Hematopoietic multipotent progenitor cell (in vitro differentiated cells): ENCODE measurements at regions not wholly inside any gene's neighbourhood (a gene's known extent, or its start where the extent isn't known, plus 50 kb on each side); places are given as distances from the start of the nearest gene placed in this dataset.

Source experiments
- DNase-seq, 3 donors: peaks; one replicate each; pipeline ENCODE4 v3.0.0-alpha.2; 2011 to 2015; ENCODE audit warnings: low read depth in 2 of 3, low spot score in 2 of 3

DNA sequence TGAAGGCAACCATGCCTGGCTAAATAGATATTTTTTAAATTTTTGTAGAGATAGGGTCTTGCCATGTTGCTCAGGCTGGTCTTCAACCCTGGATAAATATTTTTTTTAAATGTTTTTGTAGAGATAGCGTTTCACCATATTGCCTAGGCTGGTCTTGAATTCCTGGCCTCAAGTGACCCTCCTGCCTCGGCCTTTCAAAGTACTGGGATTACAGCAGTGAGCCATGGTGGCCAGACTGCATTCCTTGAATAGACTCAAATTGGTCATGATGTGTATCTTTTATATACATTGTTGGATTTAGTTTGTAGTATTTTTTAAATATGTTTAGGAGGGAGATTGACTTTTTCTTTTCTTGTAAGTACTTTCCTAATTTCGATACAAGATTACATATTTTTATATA lies 325.7 kb upstream of the C11orf87 start:
- DNase-seq, result no peak

DNA sequence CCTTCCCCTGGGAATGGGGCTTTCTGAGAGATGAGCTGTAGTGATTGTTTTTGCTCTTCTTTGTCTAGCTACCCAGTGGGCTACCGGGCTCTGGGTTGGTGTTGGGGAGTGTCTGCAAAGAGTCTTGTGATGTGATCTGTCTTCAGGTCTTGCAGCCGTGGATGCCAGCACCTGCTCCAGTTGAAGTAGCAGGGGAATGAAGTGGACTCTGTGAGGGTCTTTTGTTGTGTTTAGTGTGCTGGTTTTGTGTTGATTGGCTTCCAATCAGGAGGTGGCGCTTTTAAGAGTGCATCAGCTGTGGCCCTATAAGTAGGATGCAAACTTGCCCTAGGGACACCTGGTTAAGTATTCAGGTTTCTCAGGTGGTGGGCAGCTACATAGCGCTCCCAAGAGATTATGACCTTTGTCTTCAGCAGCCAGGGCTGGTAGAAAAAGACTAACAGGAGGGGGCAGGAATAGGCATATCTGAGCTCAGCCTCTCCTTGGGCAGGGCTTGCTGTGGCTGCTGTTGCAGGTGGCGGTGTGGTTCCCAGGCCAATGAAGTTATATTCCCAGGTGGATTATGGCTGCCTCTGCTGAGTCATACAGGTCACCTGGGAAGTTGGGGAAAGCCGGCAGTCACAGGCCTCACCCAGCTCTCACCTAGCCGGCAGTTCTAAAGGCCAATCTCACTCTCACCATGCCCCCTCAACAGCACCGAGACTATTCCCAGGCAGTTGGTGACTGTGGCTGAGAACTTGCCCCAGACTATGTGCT lies 315.7 kb upstream of the C11orf87 start:
- no peak for DNase-seq

DNA sequence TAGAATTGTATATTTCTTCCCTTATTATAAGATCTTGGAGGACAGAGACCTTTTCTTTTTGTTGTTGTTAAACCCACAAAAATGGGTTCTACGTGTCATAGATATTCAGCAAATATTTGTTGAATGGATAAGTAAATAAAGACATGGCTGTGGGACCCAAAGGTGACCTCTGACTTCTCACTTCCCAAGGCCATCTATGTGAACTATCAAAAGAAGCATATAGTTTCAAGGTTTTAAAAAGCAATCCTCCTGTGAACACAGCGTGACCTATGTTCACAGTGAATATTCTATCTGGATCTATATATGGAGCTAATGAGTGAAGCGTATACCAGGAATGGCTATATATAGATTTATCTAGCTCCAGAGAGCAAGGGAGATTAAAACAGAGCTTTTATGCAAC lies 312.8 kb upstream of the C11orf87 start:
- no peak for DNase-seq

DNA sequence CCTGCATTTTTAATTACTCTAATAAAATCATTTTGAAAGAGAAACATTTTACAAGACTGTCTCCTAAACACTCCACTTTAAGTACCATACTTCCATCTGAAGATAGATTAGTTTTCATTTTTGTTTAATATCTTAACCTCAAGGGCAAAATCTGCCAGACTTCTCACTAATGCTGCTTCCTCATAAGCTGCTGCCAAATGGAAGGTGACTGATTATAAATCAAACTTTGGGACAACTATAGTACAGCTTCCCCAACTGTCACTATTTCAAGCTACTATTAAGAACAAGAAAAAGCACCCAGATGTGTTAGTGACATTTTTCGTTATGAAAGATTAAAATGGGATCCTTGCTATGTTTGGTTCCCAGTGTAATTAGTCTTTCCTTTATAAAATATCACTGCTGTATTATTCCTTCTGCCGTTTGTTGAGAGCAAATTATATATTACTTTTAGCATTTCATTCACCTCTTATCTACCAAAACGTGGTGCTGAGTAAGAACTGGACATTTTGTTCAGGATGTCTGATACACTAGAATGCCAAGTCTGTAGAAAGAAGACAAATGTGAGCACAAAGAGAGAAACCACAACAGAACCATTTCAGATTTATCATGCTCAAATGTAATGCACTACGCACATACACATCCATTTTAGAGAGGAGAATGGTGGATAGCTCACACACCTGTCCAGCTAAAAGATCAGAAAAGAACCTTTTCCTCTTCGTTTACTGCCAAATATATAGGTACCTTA lies 312.2 kb upstream of the C11orf87 start:
- peak in 1 of 3 donors; percentile 64 for DNase-seq

DNA sequence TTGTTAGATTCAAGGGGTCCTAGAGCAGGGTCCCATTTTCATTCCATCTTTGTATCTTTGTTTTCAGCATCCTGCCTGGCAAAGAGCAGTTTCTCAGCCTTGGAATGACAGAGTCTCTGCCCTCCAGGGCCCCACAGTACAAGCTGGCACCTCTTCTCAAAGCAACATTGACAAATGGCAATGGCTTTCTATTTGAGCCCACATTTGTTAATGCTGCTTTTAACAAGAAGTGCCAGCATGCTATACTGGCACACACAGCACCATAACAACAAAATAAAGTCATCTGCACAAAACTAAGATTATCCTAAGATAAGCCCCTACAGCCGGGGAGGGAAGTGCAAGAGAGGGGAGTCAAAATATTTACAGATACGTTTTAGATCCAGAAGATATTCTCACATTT lies 309.7 kb upstream of the C11orf87 start:
- DNase-seq, result peak in 1 of 3 donors; percentile 18

DNA sequence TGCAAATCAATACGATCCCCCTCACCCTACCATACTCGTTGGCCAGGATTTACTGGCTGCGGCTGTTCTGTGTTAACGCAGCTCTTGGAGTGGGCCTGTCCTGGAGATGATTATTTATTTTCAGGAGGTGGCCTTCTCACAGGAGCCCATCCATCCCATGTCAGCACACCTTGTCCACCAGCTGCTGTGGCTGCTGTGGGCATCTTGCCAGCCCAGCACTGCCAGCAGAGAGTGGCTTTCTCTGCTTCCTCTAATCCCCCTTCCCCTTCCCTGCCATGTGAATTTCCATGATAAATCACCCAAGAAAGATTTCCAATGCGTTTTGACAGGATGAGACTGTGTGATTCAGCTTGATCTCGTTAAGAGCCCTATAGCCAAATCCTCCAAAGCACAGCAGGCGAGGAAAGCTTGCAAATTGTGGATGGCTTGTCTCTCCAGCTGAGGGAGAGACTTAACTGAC lies 309.1 kb upstream of the C11orf87 start:
- DNase-seq, result peak in 1 of 3 donors; percentile 52

DNA sequence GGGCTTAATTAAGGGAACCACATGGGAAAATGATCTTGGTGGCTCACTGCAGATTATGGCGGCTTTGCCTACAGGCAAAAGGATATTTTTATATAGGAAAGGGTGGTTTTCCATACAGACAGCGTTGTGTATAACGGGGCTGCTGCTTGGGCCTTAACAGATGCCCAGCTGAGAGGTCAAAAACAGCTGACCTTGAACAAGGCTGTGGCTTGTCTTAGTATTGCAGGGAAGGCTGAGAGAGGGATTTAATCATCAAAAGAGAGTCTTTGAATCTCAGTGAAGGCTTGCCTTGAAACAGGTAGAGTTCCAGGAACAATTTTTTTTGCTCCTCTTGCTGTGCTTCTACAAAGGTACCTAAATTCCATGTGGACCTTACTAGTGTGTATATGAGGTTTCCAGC lies 301.6 kb upstream of the C11orf87 start:
- DNase-seq, result no peak

DNA sequence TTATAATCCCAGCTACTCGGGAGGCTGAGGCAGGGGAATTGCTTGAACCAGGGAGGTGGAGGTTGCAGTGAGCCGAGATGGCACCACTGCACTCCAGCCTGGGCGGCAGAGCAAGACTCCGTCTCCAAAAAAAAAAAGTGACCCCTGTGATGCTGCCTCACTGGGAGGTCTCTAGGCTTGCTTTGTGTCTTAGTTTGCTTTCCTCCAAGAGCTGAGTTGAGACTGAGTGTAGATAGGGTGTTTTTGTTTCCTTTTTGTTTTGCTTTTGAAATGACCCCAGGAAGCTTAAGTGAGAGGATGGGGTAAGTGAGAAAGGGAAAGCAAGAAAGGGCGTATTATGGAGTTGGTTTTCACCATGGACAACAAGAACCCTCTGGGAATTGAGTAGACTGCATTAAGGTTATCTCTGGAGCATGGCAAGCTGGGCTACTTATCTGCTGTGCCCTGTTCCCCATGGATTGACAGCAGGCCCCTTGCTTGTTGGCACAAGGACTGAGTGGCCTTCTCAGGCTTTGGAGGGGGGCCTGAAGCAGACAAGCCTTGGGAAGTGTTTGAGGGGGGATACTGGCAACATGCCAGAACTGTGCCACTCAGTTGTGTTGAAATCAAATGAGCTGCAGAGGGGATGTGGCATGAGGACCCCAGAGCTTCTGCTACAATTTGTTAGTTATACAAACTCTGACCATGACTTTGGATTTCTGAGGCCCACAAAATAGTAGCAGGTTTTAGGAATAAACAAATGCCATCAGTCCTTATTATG lies 300.6 kb upstream of the C11orf87 start:
- DNase-seq, result no peak

DNA sequence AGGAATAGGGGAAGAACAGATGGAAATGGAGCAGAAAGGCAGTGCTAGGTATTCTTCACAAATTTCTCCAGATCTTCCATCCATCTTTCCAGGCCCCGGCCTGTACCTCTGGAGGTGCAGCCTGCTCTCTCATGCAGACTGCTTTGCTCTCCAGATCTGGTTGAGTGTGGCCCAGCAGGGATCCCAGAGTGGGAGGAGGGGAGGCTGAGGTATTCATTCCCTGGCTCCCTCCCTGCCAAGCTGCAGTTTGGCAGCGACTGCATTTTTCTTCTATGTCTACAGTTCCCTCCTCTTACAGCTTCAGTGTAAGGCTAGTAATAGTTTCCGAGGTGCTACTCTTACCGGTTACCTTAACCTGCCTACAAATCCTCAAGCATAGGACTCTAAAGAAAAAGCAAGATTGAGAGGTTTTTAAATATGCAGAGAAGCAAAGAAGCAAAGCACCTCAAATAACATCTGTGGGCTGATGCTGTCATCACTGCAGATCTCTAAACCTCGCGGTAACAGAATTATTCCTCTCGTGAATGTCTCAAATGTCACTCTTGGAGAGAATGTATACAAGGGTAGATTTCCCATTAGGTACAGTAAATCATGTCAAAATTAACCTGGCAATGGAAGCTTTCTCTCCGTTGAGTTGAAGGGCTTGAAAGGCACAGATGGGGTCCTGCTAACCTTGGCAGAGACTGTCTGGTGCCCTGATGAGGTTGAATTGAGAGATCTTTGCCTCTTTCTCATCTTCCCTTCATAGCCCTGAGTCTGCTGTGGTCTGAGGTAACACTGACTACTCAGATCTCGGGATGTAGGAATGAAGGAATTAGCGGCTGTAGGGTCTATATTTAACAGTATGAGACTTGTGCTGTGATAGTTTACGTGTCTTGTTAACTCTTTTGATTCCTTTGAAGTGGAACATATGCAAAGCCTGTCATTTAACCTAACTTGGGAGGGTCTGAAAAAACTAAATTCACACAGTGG lies 297.9 kb upstream of the C11orf87 start:
- no peak for DNase-seq

DNA sequence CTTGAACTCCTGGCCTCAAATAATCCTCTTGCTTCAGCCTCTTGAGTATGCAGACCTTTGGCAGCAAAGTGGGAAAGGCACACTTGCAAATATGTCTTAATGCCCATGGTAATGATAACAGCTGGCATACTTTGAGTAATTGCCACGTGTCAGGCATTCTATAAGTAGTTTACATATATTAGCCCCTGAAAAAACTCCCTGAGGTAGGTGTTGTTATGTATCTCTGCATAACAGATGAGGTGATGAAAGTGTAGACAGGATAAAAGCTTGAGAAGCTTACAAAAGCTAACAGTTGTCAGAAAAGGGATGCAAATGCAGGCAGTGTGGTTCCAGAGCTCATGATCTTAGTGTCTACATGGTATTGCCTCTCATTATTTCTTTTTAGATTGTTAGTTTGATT lies 291.1 kb upstream of the C11orf87 start:
- no peak for DNase-seq

DNA sequence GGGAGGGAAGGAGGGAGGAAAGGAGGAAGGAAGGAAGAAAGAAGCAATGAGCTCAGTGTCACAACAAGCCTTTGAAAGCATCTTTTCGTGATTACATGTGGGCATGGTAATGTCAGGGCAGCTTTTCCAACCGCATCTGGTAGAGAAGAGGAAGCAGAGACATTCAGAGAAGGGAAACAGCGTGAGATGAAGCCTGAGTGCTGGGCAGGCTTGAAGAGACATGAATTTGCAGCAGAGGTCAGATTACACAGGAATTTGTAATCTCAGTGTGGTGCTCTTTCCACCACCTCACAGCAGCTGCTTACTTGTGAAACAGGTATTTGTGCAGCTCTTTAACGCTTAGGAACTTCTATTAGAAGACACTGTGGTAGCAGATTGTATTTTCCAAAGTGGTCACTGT lies 289.5 kb upstream of the C11orf87 start:
- peak in 1 of 3 donors; percentile 28 for DNase-seq

DNA sequence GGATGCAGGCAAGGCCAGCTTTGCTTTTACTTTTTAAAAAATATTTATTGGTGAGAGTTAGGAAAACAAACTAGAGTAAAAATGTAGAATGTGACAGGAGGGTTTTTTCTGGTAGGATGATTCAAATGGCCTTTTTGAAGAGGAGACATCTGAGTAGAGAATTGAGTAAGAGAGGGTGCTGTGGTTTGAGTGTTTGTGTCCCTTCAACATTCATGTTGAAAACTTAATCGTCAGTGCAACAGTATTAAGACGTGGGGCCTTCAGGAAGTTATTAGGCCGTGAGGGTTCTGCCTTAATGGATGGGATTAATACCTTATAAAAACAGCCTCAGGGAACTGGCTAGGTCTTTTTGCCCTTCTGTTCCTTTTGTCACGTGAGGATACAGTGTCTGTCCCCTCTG lies 288.8 kb upstream of the C11orf87 start:
- no peak for DNase-seq

DNA sequence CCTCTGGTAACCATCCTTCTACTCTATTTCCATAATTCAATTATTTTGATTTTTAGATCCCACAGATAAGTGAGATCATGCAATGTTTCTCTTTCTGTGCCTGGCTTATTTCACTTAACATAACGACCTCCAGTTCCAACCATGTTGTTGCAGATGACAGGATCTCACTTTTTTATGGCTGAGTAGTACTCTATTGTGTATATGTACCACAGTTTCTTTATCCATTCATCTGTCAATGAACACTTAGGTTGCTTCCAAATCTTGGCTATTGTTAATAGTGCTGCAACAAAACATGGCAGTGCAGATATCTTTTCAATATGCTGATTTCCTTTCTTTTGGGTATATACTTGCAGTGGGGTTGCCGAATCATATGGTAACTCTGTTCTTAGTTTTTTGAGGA lies 286.4 kb upstream of the C11orf87 start:
- no peak for DNase-seq

DNA sequence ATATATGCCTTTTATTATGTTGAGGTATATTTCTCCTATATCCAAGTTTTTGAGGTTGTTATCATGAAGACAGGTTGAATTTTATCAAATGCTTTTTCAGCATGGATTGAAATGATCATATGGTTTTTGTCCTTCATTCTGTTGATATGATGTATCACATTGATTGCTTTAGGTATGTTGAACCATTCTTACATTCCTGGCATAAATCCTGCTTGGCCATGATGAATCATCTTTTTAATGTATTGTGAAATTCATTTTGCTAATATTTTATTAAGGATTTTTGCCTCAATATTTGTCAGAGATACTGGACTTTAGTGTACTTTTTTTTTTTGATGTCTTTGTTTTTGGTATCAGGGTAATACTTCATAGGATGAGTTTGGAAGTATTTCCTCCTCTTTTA lies 283.8 kb upstream of the C11orf87 start:
- no peak for DNase-seq

DNA sequence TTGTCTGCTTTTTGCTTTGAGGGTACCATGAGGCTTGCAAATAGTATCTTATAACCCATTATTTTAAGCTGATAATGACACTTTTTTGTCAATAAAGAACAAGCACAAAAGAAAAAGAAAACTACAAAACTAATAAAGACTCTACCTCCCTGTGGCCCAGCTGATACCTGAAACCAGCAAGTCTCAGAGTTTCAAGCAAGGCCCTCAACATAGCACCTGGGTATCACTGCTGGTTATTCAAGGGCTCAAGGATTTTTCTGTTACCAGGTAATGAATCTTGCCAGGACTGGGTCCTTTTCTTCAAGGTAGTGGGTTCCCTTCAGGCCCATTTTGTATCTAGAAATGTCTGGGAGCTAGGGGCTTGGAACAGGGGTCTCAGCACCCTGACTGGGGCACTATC lies 281.6 kb upstream of the C11orf87 start:
- no peak for DNase-seq

DNA sequence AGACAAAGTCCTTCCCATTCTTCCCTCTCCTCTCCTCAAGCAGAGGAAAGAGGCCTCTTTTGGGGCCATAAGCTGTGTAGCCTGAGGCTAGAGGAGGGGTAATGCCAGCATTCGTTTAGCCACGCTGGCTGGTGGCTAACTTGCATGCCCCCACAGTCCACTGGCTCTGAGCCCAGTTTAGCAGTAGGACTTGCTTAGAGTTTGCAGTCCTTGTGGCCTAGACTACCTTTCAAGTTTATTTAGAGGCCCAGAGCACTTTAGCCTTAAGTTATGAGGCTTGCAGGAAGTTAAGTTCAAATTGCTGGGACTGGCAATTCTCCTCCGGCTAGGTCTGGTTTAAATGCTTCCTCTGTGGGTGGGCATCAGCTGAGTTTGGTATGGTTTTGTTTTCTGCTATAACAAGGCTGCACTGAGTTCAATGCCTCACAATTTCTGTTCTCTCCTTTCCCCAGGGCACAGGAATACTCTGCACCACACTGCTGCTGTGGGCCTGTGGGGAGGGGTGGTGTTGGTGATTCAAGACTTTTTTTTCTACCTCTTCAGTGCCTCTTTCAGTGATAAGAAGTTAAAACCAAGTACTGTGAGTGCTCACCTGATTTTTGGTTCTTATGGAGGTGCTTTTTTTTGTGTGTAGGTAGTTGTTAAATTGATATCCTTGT lies 281.0 kb upstream of the C11orf87 start:
- no peak for DNase-seq

DNA sequence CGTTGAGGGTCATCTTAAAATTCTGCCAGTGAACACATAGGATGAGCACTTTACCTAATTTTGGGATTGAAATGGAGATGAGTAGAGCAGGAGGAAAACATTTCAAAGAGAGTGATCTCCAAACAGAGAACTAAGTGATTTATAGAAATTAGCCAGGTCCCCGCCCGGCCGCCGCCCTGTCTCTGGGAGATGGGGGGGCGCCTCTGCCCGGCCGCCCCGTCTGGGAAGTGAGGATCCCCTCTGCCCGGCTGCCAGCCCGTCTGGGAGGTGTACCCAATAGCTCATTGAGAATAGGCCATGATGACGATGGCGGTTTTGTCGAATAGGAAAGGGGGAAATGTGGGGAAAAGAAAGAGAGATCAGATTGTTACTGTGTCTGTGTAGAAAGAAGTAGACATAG lies 276.7 kb upstream of the C11orf87 start:
- no peak for DNase-seq

DNA sequence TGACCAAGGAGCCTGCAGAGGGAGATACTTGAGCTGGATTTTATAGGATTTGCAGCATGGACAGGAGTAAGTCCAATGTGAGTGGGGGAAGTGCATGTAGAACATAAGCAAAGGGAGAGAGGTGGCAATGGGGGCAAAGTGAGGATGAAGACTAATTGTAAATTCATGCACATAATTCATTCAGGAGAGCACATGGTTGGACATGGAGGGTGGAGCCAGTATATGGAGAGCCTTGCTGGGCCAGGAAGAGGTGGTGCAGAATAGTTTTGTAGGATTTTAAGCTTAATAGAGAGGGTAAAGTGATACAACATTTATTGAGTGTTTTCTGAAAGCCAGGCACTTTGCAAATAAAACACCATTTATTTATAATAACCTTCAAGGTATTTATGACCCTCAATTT lies 274.3 kb upstream of the C11orf87 start:
- DNase-seq, result no peak

DNA sequence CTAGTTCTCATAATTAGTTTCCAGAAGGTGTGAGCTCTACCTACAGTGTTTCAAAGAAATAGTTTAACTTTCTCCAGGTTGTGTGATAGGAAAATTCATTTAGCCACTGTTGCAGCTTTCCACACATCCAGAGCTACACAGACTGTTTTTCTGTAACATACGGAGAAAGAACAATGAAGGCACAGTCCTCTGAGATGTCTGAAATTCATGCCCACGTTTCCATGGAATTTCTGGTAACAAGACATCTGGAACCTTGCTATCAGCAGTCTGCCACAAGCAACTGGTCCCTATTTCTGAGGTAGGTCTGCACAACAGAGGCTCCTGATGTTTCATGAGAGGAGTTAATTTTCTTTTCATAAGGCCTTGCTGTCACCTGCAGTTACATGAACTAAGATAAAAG lies 273.3 kb upstream of the C11orf87 start:
- DNase-seq, result no peak

DNA sequence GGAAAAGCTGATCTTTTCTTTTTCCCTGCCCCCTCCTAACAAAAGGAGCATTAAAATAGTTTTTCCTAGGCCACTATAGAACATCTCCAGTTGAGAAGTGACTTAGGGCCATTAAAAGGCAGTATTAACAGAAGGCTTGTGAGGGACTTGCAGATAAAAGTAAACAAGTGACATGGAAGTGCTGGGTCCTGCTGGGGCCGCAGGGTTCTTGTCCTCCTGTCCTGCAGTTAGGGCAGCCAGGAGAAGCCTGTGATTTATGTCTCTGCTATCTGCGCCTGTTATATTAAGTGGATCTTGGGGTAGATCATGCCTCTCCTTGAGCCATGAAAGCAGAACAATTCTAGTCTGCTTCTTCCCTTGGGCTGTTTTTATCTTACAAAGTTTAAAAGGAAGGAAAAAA lies 271.4 kb upstream of the C11orf87 start:
- no peak for DNase-seq
